Erythroblast (primary cell): ENCODE measurements at regions not wholly inside any gene's neighbourhood (a gene's known extent, or its start where the extent isn't known, plus 50 kb on each side); places are given as distances from the start of the nearest gene placed in this dataset.

ENCODE experiments used
- GATA1 ChIP-seq: IDR thresholded peaks from 2 replicates; pipeline ENCODE4 v1.6.1; 2011; ENCODE audit warnings: low read depth, mild to moderate bottlenecking, control low read depth, low read length, moderate library complexity
- POLR2A ChIP-seq: IDR thresholded peaks from 2 replicates; pipeline ENCODE4 v1.6.1; 2011; ENCODE audit warnings: mild to moderate bottlenecking, low read length

DNA sequence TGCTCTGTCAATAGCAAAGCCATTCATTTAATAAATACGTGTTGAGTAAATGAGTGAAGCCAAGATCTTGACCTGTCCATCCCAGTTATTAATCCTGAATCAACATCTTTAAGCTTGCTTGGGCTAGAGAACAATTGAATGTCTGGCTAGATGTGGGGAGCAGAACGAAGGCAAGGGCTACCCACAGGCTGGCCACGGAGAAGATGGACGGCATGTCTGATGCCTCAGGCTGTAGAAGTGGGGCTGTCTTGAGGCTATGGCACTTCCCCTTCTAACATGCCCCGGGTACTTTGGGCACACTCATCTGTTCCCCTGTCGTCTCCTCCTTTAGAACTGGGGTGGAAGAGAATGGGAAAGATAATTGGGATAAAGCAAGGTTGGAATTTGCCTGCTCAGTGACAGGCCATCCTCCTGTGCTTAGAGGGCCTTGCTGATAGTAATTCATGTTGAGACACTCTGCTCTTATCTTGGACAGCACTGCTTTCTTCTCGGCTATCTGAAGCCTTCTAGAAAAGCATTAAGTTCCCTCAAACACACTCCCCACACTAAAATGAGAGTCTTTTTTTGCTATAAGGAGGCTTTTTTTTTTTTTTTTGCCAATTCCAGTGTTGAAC is 225.7 kb downstream of the MREG start:
- TF ChIP-seq POLR2A (no peak), GATA1 (no peak)
